CD14-positive monocyte (primary cell): ENCODE measurements at regions not wholly inside any gene's neighbourhood (a gene's known extent, or its start where the extent isn't known, plus 50 kb on each side); places are given as distances from the start of the nearest gene placed in this dataset.
A peak's percentile ranks its signal among the peaks of the same experiment; 100 is the strongest.

Experiments
- DNase-seq, 3 donors: peaks; one replicate each; pipeline ENCODE4 v3.0.0-alpha.2; 2011 to 2022
- H2AFZ ChIP-seq: 2 replicates; pipeline ENCODE4 v1.6.0; 2012; ENCODE audit warnings: mild to moderate bottlenecking, low read depth, low read length, inconsistent platforms; ENCODE audit not compliant: insufficient read depth, poor library complexity, severe bottlenecking
- H3K27ac ChIP-seq, 2 donors: 1 replicate in 1 of 2; 2 replicates in 1 of 2; pipeline ENCODE4 v1.5.1; 2012 to 2013; ENCODE audit warnings: low read length in 2 of 2, control low read depth in 1 of 2, inconsistent platforms in 1 of 2, low read depth in 1 of 2, mild to moderate bottlenecking in 1 of 2
- H3K27me3 ChIP-seq, 2 donors: one replicate each; pipeline versions ENCODE4 v1.6.0 to v1.6.1; 2011 to 2013; ENCODE audit warnings: low read length in 2 of 2; ENCODE audit not compliant: control insufficient read depth in 2 of 2, insufficient read depth in 2 of 2
- H3K36me3 ChIP-seq, 2 donors: replicated peaks in 1 of 2; 1 replicate in 1 of 2; 2 replicates in 1 of 2; pipeline versions ENCODE4 v1.5.1 to v1.6.1; 2012 to 2013; ENCODE audit warnings: low read length in 2 of 2, control low read depth in 1 of 2, inconsistent platforms in 1 of 2, mild to moderate bottlenecking in 1 of 2; ENCODE audit not compliant: insufficient read depth in 2 of 2, control insufficient read depth in 1 of 2
- H3K4me1 ChIP-seq, 2 donors: 1 replicate in 1 of 2; 2 replicates in 1 of 2; pipeline versions ENCODE4 v1.5.1 to v1.6.1; 2012 to 2013; ENCODE audit warnings: low read length in 2 of 2, control low read depth in 1 of 2, inconsistent platforms in 1 of 2, mild to moderate bottlenecking in 1 of 2, moderate library complexity in 1 of 2; ENCODE audit not compliant: insufficient read depth in 2 of 2, control insufficient read depth in 1 of 2
- H3K4me2 ChIP-seq: replicated peaks from 2 replicates; pipeline ENCODE3; 2012; ENCODE audit warnings: low read length, moderate library complexity, mild to moderate bottlenecking; ENCODE audit not compliant: poor library complexity, severe bottlenecking; ENCODE audit errors: extremely low read depth
- H3K4me3 ChIP-seq, 3 experiments: fragments of 200-600 bp in 1 of 3; sonication (generic) in 1 of 3; replicated peaks in 1 of 3; 1 replicate in 2 of 3; 2 replicates in 1 of 3; pipeline ENCODE4 v1.5.1; 2011 to 2013; ENCODE audit warnings: low read length in 3 of 3, mild to moderate bottlenecking in 3 of 3, control low read depth in 2 of 3, low read depth in 2 of 3, inconsistent platforms in 1 of 3, moderate library complexity in 1 of 3
- H3K79me2 ChIP-seq: 2 replicates; pipeline ENCODE4 v1.6.0; 2012; ENCODE audit warnings: mild to moderate bottlenecking, control low read depth, inconsistent platforms, low read length, moderate library complexity; ENCODE audit not compliant: insufficient read depth
- H3K9ac ChIP-seq: 2 replicates; pipeline ENCODE4 v1.6.0; 2017; ENCODE audit warnings: low read length, mild to moderate bottlenecking; ENCODE audit not compliant: insufficient read depth, poor library complexity, severe bottlenecking
- H3K9me3 ChIP-seq, 2 donors: replicated peaks in 1 of 2; 1 replicate in 1 of 2; 2 replicates in 1 of 2; pipeline versions ENCODE4 v1.5.1 to v1.6.1; 2012 to 2013; ENCODE audit warnings: low read length in 2 of 2, control low read depth in 1 of 2; ENCODE audit not compliant: control insufficient read depth in 1 of 2, insufficient read depth in 1 of 2
- H4K20me1 ChIP-seq: 2 replicates; pipeline ENCODE4 v1.6.0; 2012; ENCODE audit warnings: mild to moderate bottlenecking, low read length, control low read depth, moderate library complexity; ENCODE audit not compliant: insufficient read depth
- H3K27ac Mint-ChIP-seq, 7 donors: one replicate each; pipeline ENCODE4 v1.8.0; 2020; ENCODE audit warnings: mild to moderate bottlenecking in 7 of 7, mixed read lengths in 7 of 7, moderate library complexity in 6 of 7, inconsistent platforms in 2 of 7
- H3K27me3 Mint-ChIP-seq, 3 donors: one replicate each; pipeline ENCODE4 v1.8.0; 2021 to 2022; ENCODE audit warnings: low read depth in 3 of 3, mild to moderate bottlenecking in 3 of 3, mixed read lengths in 3 of 3, moderate library complexity in 3 of 3, inconsistent platforms in 1 of 3
- H3K36me3 Mint-ChIP-seq, 2 donors: one replicate each; pipeline ENCODE4 v1.8.0; 2020; ENCODE audit warnings: mixed read lengths in 2 of 2, inconsistent platforms in 1 of 2, mild to moderate bottlenecking in 1 of 2
- H3K4me1 Mint-ChIP-seq: one replicate; pipeline ENCODE4 v1.8.0; 2020; ENCODE audit warnings: mild to moderate bottlenecking, mixed read lengths
- H3K4me3 Mint-ChIP-seq, 2 donors: one replicate each; pipeline ENCODE4 v1.8.0; 2020; ENCODE audit warnings: mild to moderate bottlenecking in 2 of 2, mixed read lengths in 2 of 2, moderate library complexity in 1 of 2
- H3K9me3 Mint-ChIP-seq, 7 donors: one replicate each; pipeline ENCODE4 v1.8.0; 2020 to 2022; ENCODE audit warnings: mixed read lengths in 7 of 7, mild to moderate bottlenecking in 6 of 7, moderate library complexity in 6 of 7, inconsistent platforms in 2 of 7
- WGBS: methylation state at CpG from one replicate; pipeline ENCODE4 v1.1.5; 2013; ENCODE audit warnings: missing lambda C conversion rate; ENCODE audit not compliant: insufficient coverage; 5-methylcytosine and 5-hydroxymethylcytosine counted together
- intact Hi-C, 2 donors: fragments of 100-400 bp; cut with micrococcal nuclease; formaldehyde crosslinking; loops; one replicate each; pipeline versions ENCODE4 v1.15.0 to v1.15.1; 2023
- TF ChIP-seq, protein P1 (sequence below): fragments of 200-600 bp; IDR thresholded peaks from one replicate; pipeline ENCODE4 v1.8.0; 2022; ENCODE audit warnings: antibody characterized with exemption, mild to moderate bottlenecking

DNA sequence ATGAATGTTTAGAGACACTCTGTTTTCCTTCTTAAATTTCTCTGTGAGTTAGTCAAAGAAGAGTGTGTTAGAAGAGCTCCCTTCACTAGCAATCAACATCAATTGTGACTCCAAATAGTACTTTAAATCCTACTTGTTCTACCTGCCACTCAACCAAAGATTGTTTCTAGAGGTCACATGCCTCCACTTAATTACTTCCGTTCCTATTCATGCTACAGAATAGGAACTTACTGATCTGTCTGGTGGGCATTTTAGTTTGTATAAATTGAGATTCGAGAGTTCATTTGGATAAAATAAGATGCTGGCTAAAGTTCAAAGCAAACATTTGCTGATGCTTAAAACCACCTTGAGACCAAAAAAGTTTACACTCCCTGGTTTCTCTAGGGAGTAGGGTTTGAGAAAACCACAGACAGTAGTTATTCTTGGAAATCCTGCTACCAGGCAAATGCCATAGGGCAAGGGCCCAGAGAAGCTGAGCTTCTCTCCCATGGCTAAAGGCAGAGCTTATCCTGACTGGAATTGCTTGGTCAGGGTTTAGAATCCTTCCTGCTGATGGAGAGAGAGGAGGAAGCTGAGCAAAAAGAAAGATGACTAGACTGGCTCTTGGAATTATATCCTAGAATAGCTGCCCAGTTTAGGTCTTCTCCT is 389.6 kb upstream of the ATP2B1 start:
- intact Hi-C loops, result no loop called here
- Histone ChIP-seq H3K4me1 (no peaks in the 10 kb centered on the region), H3K79me2 (no peaks in the 10 kb centered on the region), H2AFZ (no peak overlapping the region), H4K20me1 (no peaks in the 10 kb centered on the region), H3K4me3 (no peak overlapping the region), H3K9me3 (no peaks in the 10 kb centered on the region), H3K4me2 (no peak overlapping the region), H3K27ac (no peak overlapping the region), H3K36me3 (no peaks in the 10 kb centered on the region), H3K9ac (no peak overlapping the region), H3K27me3 (no peaks in the 10 kb centered on the region)
- no peaks in the 10 kb centered on the region for H3K4me1 Mint-ChIP-seq
- no peak overlapping the region for H3K4me3 Mint-ChIP-seq
- peaks cover 0 to 2% (median 0%) of the 10 kb centered on the region in 3 donors for H3K27me3 Mint-ChIP-seq
- WGBS, result no CpG with 5 or more reads among the region's 2 CpGs
- TF ChIP-seq, protein P1, sequence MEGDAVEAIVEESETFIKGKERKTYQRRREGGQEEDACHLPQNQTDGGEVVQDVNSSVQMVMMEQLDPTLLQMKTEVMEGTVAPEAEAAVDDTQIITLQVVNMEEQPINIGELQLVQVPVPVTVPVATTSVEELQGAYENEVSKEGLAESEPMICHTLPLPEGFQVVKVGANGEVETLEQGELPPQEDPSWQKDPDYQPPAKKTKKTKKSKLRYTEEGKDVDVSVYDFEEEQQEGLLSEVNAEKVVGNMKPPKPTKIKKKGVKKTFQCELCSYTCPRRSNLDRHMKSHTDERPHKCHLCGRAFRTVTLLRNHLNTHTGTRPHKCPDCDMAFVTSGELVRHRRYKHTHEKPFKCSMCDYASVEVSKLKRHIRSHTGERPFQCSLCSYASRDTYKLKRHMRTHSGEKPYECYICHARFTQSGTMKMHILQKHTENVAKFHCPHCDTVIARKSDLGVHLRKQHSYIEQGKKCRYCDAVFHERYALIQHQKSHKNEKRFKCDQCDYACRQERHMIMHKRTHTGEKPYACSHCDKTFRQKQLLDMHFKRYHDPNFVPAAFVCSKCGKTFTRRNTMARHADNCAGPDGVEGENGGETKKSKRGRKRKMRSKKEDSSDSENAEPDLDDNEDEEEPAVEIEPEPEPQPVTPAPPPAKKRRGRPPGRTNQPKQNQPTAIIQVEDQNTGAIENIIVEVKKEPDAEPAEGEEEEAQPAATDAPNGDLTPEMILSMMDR, result no peak
- DNase-seq, result no peak
- no peak overlapping the region for H3K27ac Mint-ChIP-seq
- no peaks in the 10 kb centered on the region for H3K9me3 Mint-ChIP-seq
- H3K36me3 Mint-ChIP-seq, result no peaks in the 10 kb centered on the region

DNA sequence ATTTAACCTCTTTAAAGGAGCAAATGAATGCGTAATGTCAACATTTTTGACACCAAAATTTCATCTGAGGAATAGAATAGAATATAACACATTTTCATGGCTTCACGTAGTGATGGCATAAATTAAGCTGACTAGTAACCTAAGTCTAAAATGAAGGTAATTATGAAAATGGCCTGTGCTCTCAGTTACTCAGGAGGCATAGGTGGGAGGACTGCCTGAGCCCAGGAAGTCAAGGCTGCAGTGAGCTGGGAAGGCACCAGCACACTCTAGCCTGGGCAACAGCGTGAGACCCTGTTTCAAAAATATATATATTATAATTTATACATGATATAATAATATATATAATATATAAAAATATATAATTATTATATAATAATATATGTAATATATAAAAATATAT is 383.2 kb upstream of the ATP2B1 start:
- Mint-ChIP-seq H3K36me3 (no peaks in the 10 kb centered on the region), H3K27ac (peak overlapping the region in 3 of 7 donors; percentile 30 to 58 (median 41)), H3K27me3 (peaks cover 0 to 2% (median 0%) of the 10 kb centered on the region in 3 donors), H3K9me3 (peaks cover 0 to 7% (median 0%) of the 10 kb centered on the region in 7 donors), H3K4me3 (peak overlapping the region in 1 of 2 donors; percentile 16), H3K4me1 (peaks cover 12% of the 10 kb centered on the region)
- Histone ChIP-seq H2AFZ (no peak overlapping the region), H3K36me3 (no peaks in the 10 kb centered on the region), H3K27me3 (no peaks in the 10 kb centered on the region), H3K9ac (no peak overlapping the region), H3K4me3 (no peak overlapping the region), H3K4me1 (peaks cover 6 to 13% of the 10 kb centered on the region in 2 donors), H3K4me2 (no peak overlapping the region), H3K79me2 (no peaks in the 10 kb centered on the region), H3K9me3 (no peaks in the 10 kb centered on the region), H4K20me1 (no peaks in the 10 kb centered on the region), H3K27ac (no peak overlapping the region)
- WGBS, result no CpG with 5 or more reads among the region's 3 CpGs
- no peak for DNase-seq
- TF ChIP-seq, protein P1, result no peak
- intact Hi-C loops, result no loop called here
